Fibroblast of mammary gland (primary cell): ENCODE measurements at regions not wholly inside any gene's neighbourhood (a gene's known extent, or its start where the extent isn't known, plus 50 kb on each side); places are given as distances from the start of the nearest gene placed in this dataset.
A peak's percentile ranks its signal among the peaks of the same experiment; 100 is the strongest.

Experiments
- DNase-seq: peaks from one replicate; pipeline ENCODE4 v3.0.0-alpha.2; 2010; ENCODE audit warnings: low read depth
- H3K4me3 ChIP-seq: 2 replicates; pipeline ENCODE4 v1.5.1; 2011; ENCODE audit warnings: low read depth, mild to moderate bottlenecking, low read length, moderate library complexity; ENCODE audit not compliant: control insufficient read depth
- CTCF ChIP-seq: conservative IDR thresholded peaks from 2 replicates; pipeline ENCODE4 v1.5.1; 2011; ENCODE audit warnings: low read depth, low read length, inconsistent platforms; ENCODE audit not compliant: control insufficient read depth, insufficient read depth

GRCh38 chr6:81979767-81980166 lies 227.3 kb upstream of the TENT5A start:
- no peak for DNase-seq
- no peak for TF ChIP-seq CTCF
- no peak overlapping the region for H3K4me3 ChIP-seq

GRCh38 chr6:81979329-81979728 lies 226.8 kb upstream of the TENT5A start:
- no peak overlapping the region for H3K4me3 ChIP-seq
- no peak for TF ChIP-seq CTCF
- no peak for DNase-seq

- H3K4me3 ChIP-seq: no peak overlapping the region
- peak; percentile 48 for DNase-seq
- TF ChIP-seq CTCF: no peak
These were observed 225.7 kb upstream of the TENT5A start for GRCh38 chr6:81978230-81978629.

GRCh38 chr6:81977486-81977885 lies 225.0 kb upstream of the TENT5A start:
- TF ChIP-seq CTCF: no peak
- no peak overlapping the region for H3K4me3 ChIP-seq
- DNase-seq: peak; percentile 42

- H3K4me3 ChIP-seq: no peak overlapping the region
- DNase-seq: no peak
- no peak for TF ChIP-seq CTCF
These were observed 217.3 kb upstream of the TENT5A start for GRCh38 chr6:81969814-81970213.

- TF ChIP-seq CTCF: no peak
- no peak overlapping the region for H3K4me3 ChIP-seq
- DNase-seq: no peak
These were observed 216.5 kb upstream of the TENT5A start for GRCh38 chr6:81969011-81969410.

- no peak overlapping the region for H3K4me3 ChIP-seq
- no peak for TF ChIP-seq CTCF
- DNase-seq: no peak
These were observed 214.5 kb upstream of the TENT5A start for GRCh38 chr6:81966968-81967367.
